Suprapubic skin (tissue), 4 donors: ENCODE measurements at regions not wholly inside any gene's neighbourhood (a gene's known extent, or its start where the extent isn't known, plus 50 kb on each side); places are given as distances from the start of the nearest gene placed in this dataset.

Source experiments
- CTCF ChIP-seq, 2 donors: fragments of 200-600 bp in 1 of 2; fragments of 450-650 bp in 1 of 2; sonication (generic) in 1 of 2; IDR thresholded peaks; one replicate each; pipeline ENCODE4 v1.5.1; 2016 to 2019; ENCODE audit warnings: antibody characterized with exemption in 2 of 2, mild to moderate bottlenecking in 1 of 2, moderate library complexity in 1 of 2
- POLR2A ChIP-seq, 2 donors: fragments of 450-650 bp; IDR thresholded peaks; one replicate each; pipeline ENCODE4 v1.6.1; 2017; ENCODE audit warnings: antibody characterized with exemption in 2 of 2, mild to moderate bottlenecking in 2 of 2, moderate library complexity in 2 of 2
- POLR2AphosphoS5 ChIP-seq, 3 donors: sonication (generic); formaldehyde crosslinking; IDR thresholded peaks; one replicate each; pipeline ENCODE4 v1.6.1; 2017; ENCODE audit warnings: antibody characterized with exemption in 3 of 3

- TF ChIP-seq CTCF (IDR thresholded peaks at IDR 0.05) (no peak), POLR2A (IDR thresholded peaks at IDR 0.05) (no peak), POLR2AphosphoS5 (IDR thresholded peaks at IDR 0.05) (no peak)
Measured at GRCh38 chr10:83522881-83523386, 616.4 kb upstream of the GHITM start.
